ENCODE measurements at regions not wholly inside any gene's neighbourhood (a gene's known extent, or its start where the extent isn't known, plus 50 kb on each side); places are given as distances from the start of the nearest gene placed in this dataset.
"Not testable (repeated sequence)": the region's sequence is repeated elsewhere in the genome, so short reads cannot be mapped to it uniquely, and the experiment has no call there.

- H3K9me3 ChIP-seq (ENCODE audit: control insufficient read depth in 1 of 2, insufficient read depth in 1 of 2, low read depth in 1 of 2, low read length in 2 of 2), result no peaks in the 10 kb centered on the region
- ChIA-PET POLR2A (no interaction called here), CTCF (no interaction called here), RAD21 (ENCODE audit: low non-redundant PET in 1 of 2, low total read pairs in 2 of 2, uncharacterized antibody in 2 of 2, unreplicated experiment in 2 of 2) (no interaction called here)
- H3K27me3 ChIP-seq (ENCODE audit: insufficient read depth, low read length), result no peaks in the 10 kb centered on the region
- TF ChIP-seq POLR2A (IDR thresholded peaks at IDR 0.05; ENCODE audit: borderline replicate concordance, extremely low read depth, insufficient read depth, insufficient read length) (no peak), CTCF (IDR thresholded peaks at IDR 0.05 in 2 of 3, conservative IDR thresholded peaks at IDR 0.05 in 1 of 3; ENCODE audit: borderline replicate concordance in 1 of 3, insufficient read depth in 1 of 3, low read depth in 2 of 3, low read length in 2 of 3) (no peak), ELF1 (IDR thresholded peaks at IDR 0.05; ENCODE audit: borderline replicate concordance, low read depth) (no peak), RAD21 (IDR thresholded peaks at IDR 0.05; ENCODE audit: low read depth) (no peak), SP1 (IDR thresholded peaks at IDR 0.05; ENCODE audit: low read depth) (no peak), CEBPB (IDR thresholded peaks at IDR 0.05; ENCODE audit: low read depth) (no peak), EZH2phosphoT487 (IDR thresholded peaks at IDR 0.05; ENCODE audit: borderline replicate concordance) (no peak), ZNF274 (IDR thresholded peaks at IDR 0.05; ENCODE audit: low read depth, low read length) (no peak), EGR1 (IDR thresholded peaks at IDR 0.05; ENCODE audit: low read depth) (no peak)
- TF ChIP-seq, protein P1, sequence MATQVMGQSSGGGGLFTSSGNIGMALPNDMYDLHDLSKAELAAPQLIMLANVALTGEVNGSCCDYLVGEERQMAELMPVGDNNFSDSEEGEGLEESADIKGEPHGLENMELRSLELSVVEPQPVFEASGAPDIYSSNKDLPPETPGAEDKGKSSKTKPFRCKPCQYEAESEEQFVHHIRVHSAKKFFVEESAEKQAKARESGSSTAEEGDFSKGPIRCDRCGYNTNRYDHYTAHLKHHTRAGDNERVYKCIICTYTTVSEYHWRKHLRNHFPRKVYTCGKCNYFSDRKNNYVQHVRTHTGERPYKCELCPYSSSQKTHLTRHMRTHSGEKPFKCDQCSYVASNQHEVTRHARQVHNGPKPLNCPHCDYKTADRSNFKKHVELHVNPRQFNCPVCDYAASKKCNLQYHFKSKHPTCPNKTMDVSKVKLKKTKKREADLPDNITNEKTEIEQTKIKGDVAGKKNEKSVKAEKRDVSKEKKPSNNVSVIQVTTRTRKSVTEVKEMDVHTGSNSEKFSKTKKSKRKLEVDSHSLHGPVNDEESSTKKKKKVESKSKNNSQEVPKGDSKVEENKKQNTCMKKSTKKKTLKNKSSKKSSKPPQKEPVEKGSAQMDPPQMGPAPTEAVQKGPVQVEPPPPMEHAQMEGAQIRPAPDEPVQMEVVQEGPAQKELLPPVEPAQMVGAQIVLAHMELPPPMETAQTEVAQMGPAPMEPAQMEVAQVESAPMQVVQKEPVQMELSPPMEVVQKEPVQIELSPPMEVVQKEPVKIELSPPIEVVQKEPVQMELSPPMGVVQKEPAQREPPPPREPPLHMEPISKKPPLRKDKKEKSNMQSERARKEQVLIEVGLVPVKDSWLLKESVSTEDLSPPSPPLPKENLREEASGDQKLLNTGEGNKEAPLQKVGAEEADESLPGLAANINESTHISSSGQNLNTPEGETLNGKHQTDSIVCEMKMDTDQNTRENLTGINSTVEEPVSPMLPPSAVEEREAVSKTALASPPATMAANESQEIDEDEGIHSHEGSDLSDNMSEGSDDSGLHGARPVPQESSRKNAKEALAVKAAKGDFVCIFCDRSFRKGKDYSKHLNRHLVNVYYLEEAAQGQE (IDR thresholded peaks at IDR 0.05; ENCODE audit: low read depth), result no peak
- TF ChIP-seq, protein P2, sequence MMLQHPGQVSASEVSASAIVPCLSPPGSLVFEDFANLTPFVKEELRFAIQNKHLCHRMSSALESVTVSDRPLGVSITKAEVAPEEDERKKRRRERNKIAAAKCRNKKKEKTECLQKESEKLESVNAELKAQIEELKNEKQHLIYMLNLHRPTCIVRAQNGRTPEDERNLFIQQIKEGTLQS (IDR thresholded peaks at IDR 0.05), result no peak
- H3K27ac ChIP-seq (ENCODE audit: low read depth, low read length), result no peak overlapping the region
- H3K36me3 ChIP-seq (ENCODE audit: control insufficient read depth in 1 of 2, insufficient read depth in 2 of 2, low read length in 2 of 2), result no peaks in the 10 kb centered on the region
- intact Hi-C loops (cut with micrococcal nuclease), result no loop called here
- H3K4me1 ChIP-seq (ENCODE audit: control insufficient read depth in 1 of 2, insufficient read depth in 2 of 2, low read length in 2 of 2), result no peaks in the 10 kb centered on the region
- DNase-seq (ENCODE audit: low read depth, low spot score), result no peak
- no peaks in the 10 kb centered on the region for H3K9me2 ChIP-seq (ENCODE audit: insufficient read depth)
- H3K79me2 ChIP-seq (ENCODE audit: insufficient read depth, low read length), result no peaks in the 10 kb centered on the region
- H3K4me2 ChIP-seq (ENCODE audit: low read length), result no peak overlapping the region
- H3K9ac ChIP-seq (ENCODE audit: low read length), result no peak overlapping the region
- H3K4me3 ChIP-seq (replicated peaks in 1 of 2; ENCODE audit: low read depth in 1 of 2, low read length in 2 of 2), result no peak overlapping the region
- H2AFZ ChIP-seq (ENCODE audit: low read depth, low read length, poor library complexity, severe bottlenecking), result no peak overlapping the region
- no peak for ATAC-seq
- no peaks in the 10 kb centered on the region for H4K20me1 ChIP-seq (ENCODE audit: insufficient read depth)
- BruUV-seq (replicated peaks), result no TSS peak
Observed at GRCh38 chr2:75844651-75845050, 133.9 kb upstream of the GCFC2 start.

- POLR2A ChIA-PET; H4K20me1 ChIP-seq (ENCODE audit: insufficient read depth); ATAC-seq; intact Hi-C loops (cut with micrococcal nuclease); H3K9me2 ChIP-seq (ENCODE audit: insufficient read depth); H3K79me2 ChIP-seq (ENCODE audit: insufficient read depth, low read length); H3K4me1 ChIP-seq (ENCODE audit: control insufficient read depth in 1 of 2, insufficient read depth in 2 of 2, low read length in 2 of 2); H2AFZ ChIP-seq (ENCODE audit: low read depth, low read length, poor library complexity, severe bottlenecking); H3K9ac ChIP-seq (ENCODE audit: low read length); BruUV-seq (replicated peaks); H3K36me3 ChIP-seq (ENCODE audit: control insufficient read depth in 1 of 2, insufficient read depth in 2 of 2, low read length in 2 of 2); H3K27ac ChIP-seq (ENCODE audit: low read depth, low read length); CTCF ChIA-PET; DNase-seq (ENCODE audit: low read depth, low spot score); H3K4me3 ChIP-seq (replicated peaks in 1 of 2; ENCODE audit: low read depth in 1 of 2, low read length in 2 of 2); H3K4me2 ChIP-seq (ENCODE audit: low read length); H3K27me3 ChIP-seq (ENCODE audit: insufficient read depth, low read length); RAD21 ChIA-PET (ENCODE audit: low non-redundant PET in 1 of 2, low total read pairs in 2 of 2, uncharacterized antibody in 2 of 2, unreplicated experiment in 2 of 2); H3K9me3 ChIP-seq (ENCODE audit: control insufficient read depth in 1 of 2, insufficient read depth in 1 of 2, low read depth in 1 of 2, low read length in 2 of 2): not testable (repeated sequence)
Observed at GRCh38 chr2:75834588-75834987, 123.9 kb upstream of the GCFC2 start.
